OCI-LY3 (cell line): ENCODE measurements at regions not wholly inside any gene's neighbourhood (a gene's known extent, or its start where the extent isn't known, plus 50 kb on each side); places are given as distances from the start of the nearest gene placed in this dataset.
"Not testable (repeated sequence)": the region's sequence is repeated elsewhere in the genome, so short reads cannot be mapped to it uniquely, and the experiment has no call there.

ENCODE experiments used
- EZH2phosphoT487 ChIP-seq: fragments of 200-600 bp; shearing (Covaris generic); IDR thresholded peaks from 2 replicates; pipeline ENCODE4 v1.6.1; 2018; ENCODE audit warnings: antibody characterized with exemption, mixed run types, low read depth
- TF ChIP-seq, protein P1 (sequence below): fragments of 200-600, 300-600 bp; sonication (generic); IDR thresholded peaks from 2 replicates; pipeline ENCODE4 v1.5.1; 2014; ENCODE audit warnings: antibody characterized with exemption, low read length, low read depth

DNA sequence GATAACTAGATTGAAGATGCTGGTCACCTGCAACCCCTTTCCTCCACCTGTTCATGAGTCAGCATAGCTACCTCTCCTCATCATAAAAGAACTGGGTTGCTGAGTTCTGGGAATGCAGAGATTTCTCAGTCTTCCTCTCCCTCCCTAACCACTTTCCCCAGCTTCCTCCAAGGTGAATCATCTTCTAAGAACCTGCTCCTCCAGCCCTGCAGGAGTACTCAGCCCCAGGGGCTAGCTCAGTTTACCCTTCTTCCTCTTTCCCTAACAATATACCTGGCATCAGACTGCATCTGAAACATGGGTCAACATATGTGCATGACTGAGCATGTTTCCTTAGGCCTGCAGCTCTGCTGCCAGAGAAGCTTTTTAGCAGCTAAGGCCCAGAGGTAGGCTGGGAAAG is 1157.5 kb upstream of the SEL1L start:
- TF ChIP-seq, protein P1, sequence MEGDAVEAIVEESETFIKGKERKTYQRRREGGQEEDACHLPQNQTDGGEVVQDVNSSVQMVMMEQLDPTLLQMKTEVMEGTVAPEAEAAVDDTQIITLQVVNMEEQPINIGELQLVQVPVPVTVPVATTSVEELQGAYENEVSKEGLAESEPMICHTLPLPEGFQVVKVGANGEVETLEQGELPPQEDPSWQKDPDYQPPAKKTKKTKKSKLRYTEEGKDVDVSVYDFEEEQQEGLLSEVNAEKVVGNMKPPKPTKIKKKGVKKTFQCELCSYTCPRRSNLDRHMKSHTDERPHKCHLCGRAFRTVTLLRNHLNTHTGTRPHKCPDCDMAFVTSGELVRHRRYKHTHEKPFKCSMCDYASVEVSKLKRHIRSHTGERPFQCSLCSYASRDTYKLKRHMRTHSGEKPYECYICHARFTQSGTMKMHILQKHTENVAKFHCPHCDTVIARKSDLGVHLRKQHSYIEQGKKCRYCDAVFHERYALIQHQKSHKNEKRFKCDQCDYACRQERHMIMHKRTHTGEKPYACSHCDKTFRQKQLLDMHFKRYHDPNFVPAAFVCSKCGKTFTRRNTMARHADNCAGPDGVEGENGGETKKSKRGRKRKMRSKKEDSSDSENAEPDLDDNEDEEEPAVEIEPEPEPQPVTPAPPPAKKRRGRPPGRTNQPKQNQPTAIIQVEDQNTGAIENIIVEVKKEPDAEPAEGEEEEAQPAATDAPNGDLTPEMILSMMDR = not testable (repeated sequence)
- not testable (repeated sequence) for TF ChIP-seq EZH2phosphoT487
